ENCODE measurements at regions not wholly inside any gene's neighbourhood (a gene's known extent, or its start where the extent isn't known, plus 50 kb on each side); places are given as distances from the start of the nearest gene placed in this dataset.

GRCh38 chr13:106163426-106163825 is 372.0 kb downstream of the EFNB2 start:
- TF ChIP-seq, protein P1, sequence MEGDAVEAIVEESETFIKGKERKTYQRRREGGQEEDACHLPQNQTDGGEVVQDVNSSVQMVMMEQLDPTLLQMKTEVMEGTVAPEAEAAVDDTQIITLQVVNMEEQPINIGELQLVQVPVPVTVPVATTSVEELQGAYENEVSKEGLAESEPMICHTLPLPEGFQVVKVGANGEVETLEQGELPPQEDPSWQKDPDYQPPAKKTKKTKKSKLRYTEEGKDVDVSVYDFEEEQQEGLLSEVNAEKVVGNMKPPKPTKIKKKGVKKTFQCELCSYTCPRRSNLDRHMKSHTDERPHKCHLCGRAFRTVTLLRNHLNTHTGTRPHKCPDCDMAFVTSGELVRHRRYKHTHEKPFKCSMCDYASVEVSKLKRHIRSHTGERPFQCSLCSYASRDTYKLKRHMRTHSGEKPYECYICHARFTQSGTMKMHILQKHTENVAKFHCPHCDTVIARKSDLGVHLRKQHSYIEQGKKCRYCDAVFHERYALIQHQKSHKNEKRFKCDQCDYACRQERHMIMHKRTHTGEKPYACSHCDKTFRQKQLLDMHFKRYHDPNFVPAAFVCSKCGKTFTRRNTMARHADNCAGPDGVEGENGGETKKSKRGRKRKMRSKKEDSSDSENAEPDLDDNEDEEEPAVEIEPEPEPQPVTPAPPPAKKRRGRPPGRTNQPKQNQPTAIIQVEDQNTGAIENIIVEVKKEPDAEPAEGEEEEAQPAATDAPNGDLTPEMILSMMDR (IDR thresholded peaks at IDR 0.05) = no peak
- TF ChIP-seq POLR2A (IDR thresholded peaks at IDR 0.05) = no peak
- TF ChIP-seq POLR2AphosphoS5 (IDR thresholded peaks at IDR 0.05; ENCODE audit: insufficient read depth in 1 of 2, low read depth in 1 of 2) = no peak

Measured in vagina (tissue), 2 donors.